ENCODE measurements at regions not wholly inside any gene's neighbourhood (a gene's known extent, or its start where the extent isn't known, plus 50 kb on each side); places are given as distances from the start of the nearest gene placed in this dataset.

GRCh38 chr1:100609849-100610248, 71.9 kb downstream of the GPR88 start:
- no peak for DNase-seq (ENCODE audit: low read depth, low spot score)
- Histone ChIP-seq H3K4me1 (ENCODE audit: insufficient read depth, insufficient read length) (no peaks in the 10 kb centered on the region), H3K36me3 (ENCODE audit: insufficient read depth, insufficient read length, low read length) (no peaks in the 10 kb centered on the region), H3K9ac (ENCODE audit: insufficient read length, low read depth) (no peak overlapping the region), H3K4me3 (ENCODE audit: insufficient read length, low read depth) (no peak overlapping the region), H3K9me3 (ENCODE audit: insufficient read depth, low read length) (no peaks in the 10 kb centered on the region), H3K27me3 (ENCODE audit: insufficient read depth, insufficient read length) (no peaks in the 10 kb centered on the region)
- TF ChIP-seq ZNF274 (IDR thresholded peaks at IDR 0.05; ENCODE audit: low read depth, low read length) (no peak), SUZ12 (IDR thresholded peaks at IDR 0.05; ENCODE audit: extremely low read depth, insufficient read depth, insufficient read length) (no peak), YY1 (IDR thresholded peaks at IDR 0.05; ENCODE audit: insufficient read depth, insufficient read length) (no peak)

DNA sequence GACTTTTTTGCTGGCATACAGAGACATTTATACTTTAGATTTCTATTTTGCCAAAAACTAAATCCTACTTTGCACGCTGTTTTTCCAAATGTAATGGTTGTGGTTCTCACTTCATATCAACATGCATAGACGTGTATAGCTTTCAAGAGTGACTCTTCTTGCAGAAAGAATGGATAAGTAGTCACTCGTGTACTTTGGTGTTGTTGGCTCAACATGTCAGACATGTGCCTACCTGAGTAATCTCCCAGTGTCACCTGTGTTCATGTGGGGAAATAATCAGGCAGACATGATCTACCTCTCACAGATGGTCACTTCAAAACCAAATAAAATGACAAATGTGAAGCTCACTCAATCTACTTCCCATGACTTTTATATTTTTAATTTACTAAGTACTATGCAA, 73.1 kb downstream of the GPR88 start:
- H3K27me3 ChIP-seq (ENCODE audit: insufficient read depth, insufficient read length): no peaks in the 10 kb centered on the region
- H3K4me3 ChIP-seq (ENCODE audit: insufficient read length, low read depth): no peak overlapping the region
- DNase-seq (ENCODE audit: low read depth, low spot score): no peak
- H3K4me1 ChIP-seq (ENCODE audit: insufficient read depth, insufficient read length): no peaks in the 10 kb centered on the region
- no peak for TF ChIP-seq SUZ12 (IDR thresholded peaks at IDR 0.05; ENCODE audit: extremely low read depth, insufficient read depth, insufficient read length)
- no peak for TF ChIP-seq ZNF274 (IDR thresholded peaks at IDR 0.05; ENCODE audit: low read depth, low read length)
- TF ChIP-seq YY1 (IDR thresholded peaks at IDR 0.05; ENCODE audit: insufficient read depth, insufficient read length): no peak
- no peak overlapping the region for H3K9ac ChIP-seq (ENCODE audit: insufficient read length, low read depth)
- H3K9me3 ChIP-seq (ENCODE audit: insufficient read depth, low read length): no peaks in the 10 kb centered on the region
- no peaks in the 10 kb centered on the region for H3K36me3 ChIP-seq (ENCODE audit: insufficient read depth, insufficient read length, low read length)

DNA sequence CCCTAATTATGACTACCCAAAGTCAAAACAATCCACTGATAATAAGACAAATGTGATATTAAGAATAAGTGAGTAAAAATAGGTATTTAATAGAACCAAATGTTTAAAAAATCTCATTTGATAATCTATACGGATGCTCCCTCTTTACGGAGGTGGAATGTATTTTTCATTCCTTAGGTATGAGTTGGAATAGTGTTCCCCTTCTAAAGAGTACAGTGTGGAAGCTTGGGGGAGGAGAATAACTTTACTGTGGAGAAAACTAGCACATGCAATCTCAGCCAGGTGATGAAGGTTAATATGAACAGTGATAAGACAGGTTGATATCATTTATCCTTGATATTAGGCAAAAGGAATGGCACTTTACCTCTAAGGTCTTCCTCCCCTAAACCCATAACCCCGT, 74.6 kb downstream of the GPR88 start:
- Histone ChIP-seq H3K4me3 (ENCODE audit: insufficient read length, low read depth) (no peak overlapping the region), H3K9me3 (ENCODE audit: insufficient read depth, low read length) (no peaks in the 10 kb centered on the region), H3K27me3 (ENCODE audit: insufficient read depth, insufficient read length) (no peaks in the 10 kb centered on the region), H3K9ac (ENCODE audit: insufficient read length, low read depth) (no peak overlapping the region), H3K36me3 (ENCODE audit: insufficient read depth, insufficient read length, low read length) (no peaks in the 10 kb centered on the region), H3K4me1 (ENCODE audit: insufficient read depth, insufficient read length) (no peaks in the 10 kb centered on the region)
- no peak for TF ChIP-seq ZNF274 (IDR thresholded peaks at IDR 0.05; ENCODE audit: low read depth, low read length)
- no peak for TF ChIP-seq YY1 (IDR thresholded peaks at IDR 0.05; ENCODE audit: insufficient read depth, insufficient read length)
- TF ChIP-seq SUZ12 (IDR thresholded peaks at IDR 0.05; ENCODE audit: extremely low read depth, insufficient read depth, insufficient read length): no peak
- no peak for DNase-seq (ENCODE audit: low read depth, low spot score)

DNA sequence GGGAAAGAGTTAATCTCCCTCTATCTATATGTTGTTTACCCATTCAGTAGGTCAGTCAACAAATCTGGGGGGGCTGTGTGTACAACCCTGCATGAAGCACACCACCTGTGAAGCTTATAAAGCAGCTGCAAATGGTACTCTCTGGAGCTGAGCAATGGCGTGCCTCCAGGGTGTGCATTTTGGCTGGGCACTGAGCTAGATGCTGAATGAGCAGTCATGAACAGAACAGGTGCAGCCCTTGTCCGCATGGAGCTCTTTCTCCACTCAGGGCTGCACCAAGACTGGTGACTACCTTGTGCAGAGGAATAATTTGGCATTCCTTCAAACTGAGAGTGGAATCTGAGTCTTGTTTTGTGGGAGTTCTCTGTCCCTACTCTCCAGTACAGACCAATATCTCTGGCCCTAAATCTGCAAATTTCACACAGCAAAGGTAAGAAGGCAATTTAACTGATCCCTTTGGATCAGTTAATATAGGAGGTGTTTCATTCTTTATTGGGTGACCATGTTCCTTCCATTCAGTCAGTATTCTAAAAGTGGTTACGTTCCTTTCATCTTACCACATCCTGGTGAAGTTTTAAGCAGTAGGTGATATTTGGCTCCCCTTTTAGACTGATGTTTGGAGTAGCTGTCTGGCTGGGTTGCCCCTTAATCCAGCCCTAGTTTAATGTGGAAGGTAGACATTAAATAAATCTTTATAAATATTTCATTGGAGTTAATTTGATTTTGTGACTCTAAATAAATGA, 76.0 kb downstream of the GPR88 start:
- no peak for DNase-seq (ENCODE audit: low read depth, low spot score)
- H3K27me3 ChIP-seq (ENCODE audit: insufficient read depth, insufficient read length): no peaks in the 10 kb centered on the region
- H3K9me3 ChIP-seq (ENCODE audit: insufficient read depth, low read length): no peaks in the 10 kb centered on the region
- no peak overlapping the region for H3K9ac ChIP-seq (ENCODE audit: insufficient read length, low read depth)
- H3K36me3 ChIP-seq (ENCODE audit: insufficient read depth, insufficient read length, low read length): no peaks in the 10 kb centered on the region
- no peaks in the 10 kb centered on the region for H3K4me1 ChIP-seq (ENCODE audit: insufficient read depth, insufficient read length)
- H3K4me3 ChIP-seq (ENCODE audit: insufficient read length, low read depth): no peak overlapping the region
- TF ChIP-seq ZNF274 (IDR thresholded peaks at IDR 0.05; ENCODE audit: low read depth, low read length) (no peak), SUZ12 (IDR thresholded peaks at IDR 0.05; ENCODE audit: extremely low read depth, insufficient read depth, insufficient read length) (no peak), YY1 (IDR thresholded peaks at IDR 0.05; ENCODE audit: insufficient read depth, insufficient read length) (no peak)

DNA sequence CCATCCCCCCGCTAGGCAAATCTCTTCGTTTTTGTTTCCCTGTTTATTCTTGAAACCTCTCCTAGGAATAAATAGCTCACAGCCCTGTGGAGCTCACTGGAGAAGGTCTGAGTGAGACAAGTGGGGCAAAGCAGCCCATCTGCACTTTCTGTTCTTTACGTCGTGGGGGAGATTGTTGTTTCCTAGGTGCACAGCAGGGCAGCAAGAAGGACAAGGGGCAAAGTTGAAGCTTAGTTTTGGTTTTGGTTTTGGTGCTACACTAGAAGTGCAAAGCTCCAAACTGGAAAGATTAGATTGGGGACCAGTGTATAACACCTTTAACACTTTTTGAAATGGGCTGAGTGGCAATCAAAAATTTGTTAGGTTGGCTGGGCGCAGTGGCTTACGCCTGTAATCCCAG, 76.6 kb downstream of the GPR88 start:
- no peak overlapping the region for H3K4me3 ChIP-seq (ENCODE audit: insufficient read length, low read depth)

DNA sequence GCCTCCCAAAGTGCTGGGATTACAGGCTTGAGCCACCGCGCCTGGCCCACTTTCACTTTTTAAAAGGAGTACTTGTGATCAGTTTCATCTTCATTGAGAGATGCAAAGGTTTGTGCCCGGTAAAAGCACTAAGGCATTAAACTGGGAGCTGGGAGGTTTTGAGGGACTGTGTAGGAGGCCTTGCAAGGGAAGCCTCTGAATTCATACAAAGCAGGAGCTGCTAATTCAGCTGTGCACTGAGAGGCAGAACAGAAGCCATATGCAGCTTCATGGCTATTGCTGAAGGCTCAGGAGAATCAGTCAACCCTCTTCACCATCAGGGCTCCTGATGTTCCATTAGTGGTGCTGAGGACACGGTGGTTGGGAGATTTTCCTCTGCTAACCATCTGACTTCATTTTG, 77.7 kb downstream of the GPR88 start:
- TF ChIP-seq YY1 (IDR thresholded peaks at IDR 0.05; ENCODE audit: insufficient read depth, insufficient read length): no peak

More for the DNA sequence above, 76.6 kb downstream of the GPR88 start:
- Histone ChIP-seq H3K9ac (ENCODE audit: insufficient read length, low read depth) (no peak overlapping the region), H3K36me3 (ENCODE audit: insufficient read depth, insufficient read length, low read length) (no peaks in the 10 kb centered on the region), H3K4me1 (ENCODE audit: insufficient read depth, insufficient read length) (no peaks in the 10 kb centered on the region), H3K9me3 (ENCODE audit: insufficient read depth, low read length) (no peaks in the 10 kb centered on the region), H3K27me3 (ENCODE audit: insufficient read depth, insufficient read length) (no peaks in the 10 kb centered on the region)
- DNase-seq (ENCODE audit: low read depth, low spot score): no peak
- TF ChIP-seq ZNF274 (IDR thresholded peaks at IDR 0.05; ENCODE audit: low read depth, low read length) (no peak), YY1 (IDR thresholded peaks at IDR 0.05; ENCODE audit: insufficient read depth, insufficient read length) (no peak)

DNA sequence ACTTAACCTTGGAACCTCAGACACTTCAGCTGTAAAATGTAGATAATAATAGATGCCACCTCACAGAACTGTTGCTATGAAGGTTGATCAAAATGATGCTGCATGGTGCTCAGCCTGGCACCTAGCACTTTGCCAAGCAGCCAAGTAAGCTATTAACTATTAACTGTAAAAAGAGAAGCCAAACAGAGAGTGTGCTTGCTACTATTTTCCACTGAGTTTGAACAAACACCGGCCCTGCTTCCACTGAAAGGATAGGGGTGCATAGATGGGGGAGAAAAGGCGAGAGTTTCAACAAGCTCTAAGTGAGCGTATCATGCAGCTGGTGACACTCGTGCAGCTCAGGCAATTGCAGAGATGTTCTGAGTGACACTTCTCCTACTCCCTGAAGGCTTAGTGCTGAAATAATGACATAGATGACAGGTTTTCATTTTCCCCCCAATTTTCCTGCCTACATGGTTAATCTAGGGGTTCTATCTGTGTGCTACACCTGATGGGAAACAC, 78.2 kb downstream of the GPR88 start:
- Histone ChIP-seq H3K4me1 (ENCODE audit: insufficient read depth, insufficient read length) (no peaks in the 10 kb centered on the region), H3K9ac (ENCODE audit: insufficient read length, low read depth) (no peak overlapping the region), H3K27me3 (ENCODE audit: insufficient read depth, insufficient read length) (no peaks in the 10 kb centered on the region), H3K4me3 (ENCODE audit: insufficient read length, low read depth) (no peak overlapping the region), H3K9me3 (ENCODE audit: insufficient read depth, low read length) (no peaks in the 10 kb centered on the region), H3K36me3 (ENCODE audit: insufficient read depth, insufficient read length, low read length) (no peaks in the 10 kb centered on the region)
- no peak for DNase-seq (ENCODE audit: low read depth, low spot score)
- TF ChIP-seq YY1 (IDR thresholded peaks at IDR 0.05; ENCODE audit: insufficient read depth, insufficient read length) (no peak), SUZ12 (IDR thresholded peaks at IDR 0.05; ENCODE audit: extremely low read depth, insufficient read depth, insufficient read length) (no peak), ZNF274 (IDR thresholded peaks at IDR 0.05; ENCODE audit: low read depth, low read length) (no peak)

More for the DNA sequence above, 77.7 kb downstream of the GPR88 start:
- Histone ChIP-seq H3K4me1 (ENCODE audit: insufficient read depth, insufficient read length) (no peaks in the 10 kb centered on the region), H3K36me3 (ENCODE audit: insufficient read depth, insufficient read length, low read length) (no peaks in the 10 kb centered on the region), H3K4me3 (ENCODE audit: insufficient read length, low read depth) (no peak overlapping the region), H3K9ac (ENCODE audit: insufficient read length, low read depth) (no peak overlapping the region), H3K9me3 (ENCODE audit: insufficient read depth, low read length) (no peaks in the 10 kb centered on the region), H3K27me3 (ENCODE audit: insufficient read depth, insufficient read length) (no peaks in the 10 kb centered on the region)
- DNase-seq (ENCODE audit: low read depth, low spot score): no peak
